22Rv1 (cell line): ENCODE measurements at regions not wholly inside any gene's neighbourhood (a gene's known extent, or its start where the extent isn't known, plus 50 kb on each side); places are given as distances from the start of the nearest gene placed in this dataset.

Experiments
- CTCF ChIP-seq: fragments of 450-650 bp; IDR thresholded peaks from 2 replicates; pipeline ENCODE4 v1.5.1; 2017; ENCODE audit warnings: mild to moderate bottlenecking
- ZFX ChIP-seq: fragments of 450-650 bp; IDR thresholded peaks from 2 replicates; pipeline ENCODE4 v1.6.1; 2017; ENCODE audit warnings: antibody characterized with exemption, borderline replicate concordance

- TF ChIP-seq CTCF (no peak), ZFX (no peak)
These were observed 169.3 kb upstream of the E2F8 start for GRCh38 chr11:19410032-19410431.
